DMS53 treated with DMSO at 0.1 percent for 48 hours (cell line): ENCODE measurements at regions not wholly inside any gene's neighbourhood (a gene's known extent, or its start where the extent isn't known, plus 50 kb on each side); places are given as distances from the start of the nearest gene placed in this dataset.

Experiments
- DNase-seq: peaks from one replicate; lab custom pipeline; 2025; ENCODE audit not compliant: unreplicated experiment; lab: John Stamatoyannopoulos, UW

GRCh38 chrX:7789200-7789599, 53.8 kb upstream of the VCX start:
- no peak for DNase-seq

- DNase-seq: no peak
Observed at GRCh38 chrX:7788334-7788733, 54.6 kb upstream of the VCX start.

- no peak for DNase-seq
Observed at GRCh38 chrX:7787714-7788113, 55.3 kb upstream of the VCX start.

- no peak for DNase-seq
Observed at GRCh38 chrX:7784580-7784979, 58.4 kb upstream of the VCX start.

GRCh38 chrX:7779644-7780043, 63.3 kb upstream of the VCX start:
- DNase-seq: no peak

- no peak for DNase-seq
Observed at GRCh38 chrX:7775987-7776386, 67.0 kb upstream of the VCX start.

GRCh38 chrX:7771788-7772438, 71.1 kb upstream of the VCX start:
- no peak for DNase-seq

- DNase-seq: no peak
Observed at GRCh38 chrX:7759830-7760229, 83.1 kb upstream of the VCX start.

- DNase-seq: no peak
Observed at GRCh38 chrX:7746856-7747255, 96.1 kb upstream of the VCX start.

GRCh38 chrX:7730071-7730470, 112.9 kb upstream of the VCX start:
- DNase-seq: no peak

- DNase-seq: no peak
Observed at GRCh38 chrX:7720519-7720918, 122.5 kb upstream of the VCX start.

GRCh38 chrX:7714351-7714750, 128.6 kb upstream of the VCX start:
- no peak for DNase-seq

GRCh38 chrX:7711167-7711566, 131.8 kb upstream of the VCX start:
- DNase-seq: no peak

- DNase-seq: no peak
Observed at GRCh38 chrX:7709845-7710244, 133.1 kb upstream of the VCX start.

- no peak for DNase-seq
Observed at GRCh38 chrX:7706032-7706431, 136.9 kb upstream of the VCX start.

GRCh38 chrX:7704205-7704604, 138.8 kb upstream of the VCX start:
- no peak for DNase-seq

- no peak for DNase-seq
Observed at GRCh38 chrX:7698248-7698647, 144.7 kb upstream of the VCX start.

GRCh38 chrX:7690842-7691241, 152.1 kb upstream of the VCX start:
- no peak for DNase-seq

- DNase-seq: no peak
Observed at GRCh38 chrX:7689791-7690412, 153.1 kb upstream of the VCX start.

GRCh38 chrX:7680181-7680580, 162.8 kb upstream of the VCX start:
- no peak for DNase-seq

- DNase-seq: no peak
Observed at GRCh38 chrX:7654316-7654715, 188.7 kb upstream of the VCX start.

- DNase-seq: peak; percentile 0
Observed at GRCh38 chrX:7647831-7648230, 195.1 kb upstream of the VCX start.

- no peak for DNase-seq
Observed at GRCh38 chrX:7641141-7641540, 201.8 kb upstream of the VCX start.
